Astrocyte of the spinal cord (primary cell): ENCODE measurements at regions not wholly inside any gene's neighbourhood (a gene's known extent, or its start where the extent isn't known, plus 50 kb on each side); places are given as distances from the start of the nearest gene placed in this dataset.
A peak's percentile ranks its signal among the peaks of the same experiment; 100 is the strongest.

Experiments used
- DNase-seq: peaks from one replicate; pipeline ENCODE4 v3.0.0; 2011; ENCODE audit warnings: low read depth, low spot score
- H3K4me3 ChIP-seq: 2 replicates; pipeline ENCODE4 v1.5.1; 2011; ENCODE audit warnings: low read depth, mild to moderate bottlenecking, low read length, moderate library complexity
- CTCF ChIP-seq: IDR thresholded peaks from 2 replicates; pipeline ENCODE4 v1.5.1; 2012; ENCODE audit warnings: low read depth, mild to moderate bottlenecking, low read length, inconsistent platforms
- in situ Hi-C: cut with HindIII; loops from 2 replicates; pipeline ENCODE4 v1.10.0; 2017; ENCODE audit warnings: low sequenced_read_pairs

- in situ Hi-C loops: no loop called here
- DNase-seq: no peak
- TF ChIP-seq CTCF: no peak
- H3K4me3 ChIP-seq: no peak overlapping the region
These were observed 86.9 kb downstream of the CRYGS start for GRCh38 chr3:186457236-186457635.

- DNase-seq: no peak
- TF ChIP-seq CTCF: no peak
- in situ Hi-C loops: no loop called here
These were observed 87.4 kb downstream of the CRYGS start for GRCh38 chr3:186456731-186457191.

DNA sequence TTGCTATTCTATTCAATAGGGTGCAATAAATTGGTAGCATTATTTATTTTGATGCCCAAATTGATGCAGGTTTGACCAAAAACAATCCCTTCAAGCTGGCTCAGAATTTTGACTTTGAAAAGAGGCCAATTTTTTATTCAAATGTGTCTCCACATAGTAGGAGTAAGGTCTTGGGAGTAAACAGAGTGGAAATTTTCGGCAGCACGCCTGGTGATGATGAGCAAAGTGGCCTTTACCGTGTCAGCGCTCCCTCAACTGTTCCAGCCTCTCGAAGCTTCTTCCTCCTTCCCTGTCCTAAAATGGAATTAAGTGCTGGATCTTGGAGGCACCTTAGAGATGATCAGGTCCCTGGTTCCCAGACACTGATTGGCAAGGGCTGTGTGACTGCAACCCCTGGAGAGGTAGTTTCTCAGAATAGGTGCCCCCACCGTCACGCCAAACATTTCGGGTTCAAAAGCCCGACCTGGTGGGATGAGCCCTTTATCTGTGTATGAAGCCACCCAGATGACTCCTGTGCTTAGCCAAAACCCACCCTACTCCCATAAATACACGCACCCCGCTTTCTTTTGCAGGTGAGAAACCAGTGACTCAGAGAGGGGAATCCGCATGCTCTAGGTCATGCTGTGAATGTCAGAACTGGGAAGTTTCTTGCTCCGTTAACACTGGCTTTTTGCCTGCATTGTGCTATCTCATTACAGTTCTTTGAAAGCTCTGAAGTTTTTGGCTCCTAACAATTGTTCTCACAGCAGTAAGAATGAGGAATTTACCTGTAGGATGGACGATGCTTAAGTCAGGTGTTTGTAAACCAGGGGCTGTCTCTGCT lies 89.1 kb downstream of the CRYGS start:
- DNase-seq: no peak
- no peak for TF ChIP-seq CTCF
- in situ Hi-C loops: no loop called here
- no peak overlapping the region for H3K4me3 ChIP-seq

More at GRCh38 chr3:186456731-186457191, 87.4 kb downstream of the CRYGS start:
- H3K4me3 ChIP-seq: no peak overlapping the region

- in situ Hi-C loops: no loop called here
- no peak for TF ChIP-seq CTCF
- DNase-seq: no peak
- H3K4me3 ChIP-seq: no peak overlapping the region
These were observed 90.6 kb downstream of the CRYGS start for GRCh38 chr3:186453531-186453930.

DNA sequence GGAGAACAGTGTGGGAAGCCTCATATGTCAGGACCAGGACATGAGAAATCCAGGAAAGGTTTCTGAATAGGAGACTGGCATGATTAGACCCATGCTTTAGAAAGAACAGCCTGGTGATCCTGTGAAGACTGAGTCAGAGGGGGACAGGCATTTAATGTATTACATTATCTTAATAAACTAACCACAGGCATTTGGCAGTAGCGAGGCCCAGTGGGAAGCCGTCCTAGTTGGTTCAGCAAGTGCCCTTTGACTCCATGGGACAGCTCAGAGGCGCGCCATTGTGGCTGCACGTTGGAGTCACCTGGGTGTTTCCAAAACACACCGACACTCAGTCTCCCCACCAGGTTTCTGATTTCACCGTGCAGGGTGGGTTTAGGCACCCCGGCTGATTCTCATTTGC lies 90.5 kb upstream of the DGKG start:
- peak; percentile 89 for DNase-seq
- no peak for TF ChIP-seq CTCF
- H3K4me3 ChIP-seq: no peak overlapping the region
- in situ Hi-C loops: no loop called here

DNA sequence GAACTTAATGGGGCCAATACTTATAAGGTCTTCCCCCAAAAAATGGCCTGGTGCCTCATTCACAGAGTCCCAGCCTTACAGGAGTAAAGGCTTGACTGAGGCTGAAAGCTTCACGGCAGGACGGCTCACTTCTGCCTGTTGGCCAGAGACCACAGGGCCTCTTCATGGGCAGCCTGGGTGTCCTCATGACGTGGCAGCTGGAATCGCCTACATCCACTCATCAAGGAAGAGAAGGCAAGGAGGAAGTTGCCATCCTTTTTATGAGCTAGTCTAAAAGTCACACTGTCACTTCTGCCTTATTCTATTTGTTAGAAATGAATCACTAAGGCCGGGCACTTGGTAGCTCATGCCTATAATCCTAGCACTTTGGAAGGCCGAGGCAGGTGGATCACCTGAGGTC lies 89.3 kb upstream of the DGKG start:
- no peak for DNase-seq
- in situ Hi-C loops: no loop called here
- no peak for TF ChIP-seq CTCF
- H3K4me3 ChIP-seq: no peak overlapping the region
